Stimulated activated CD8-positive, alpha-beta memory T cell treated with anti-CD3 and anti-CD28 coated beads, Interleukin-2, amount 100 ng/mL, for 48 hours (primary cell): ENCODE measurements at regions not wholly inside any gene's neighbourhood (a gene's known extent, or its start where the extent isn't known, plus 50 kb on each side); places are given as distances from the start of the nearest gene placed in this dataset.

Source experiments
- DNase-seq, 2 donors: peaks; one replicate each; pipeline ENCODE4 v3.0.0-alpha.2; 2020; ENCODE audit warnings: low read depth in 2 of 2

DNA sequence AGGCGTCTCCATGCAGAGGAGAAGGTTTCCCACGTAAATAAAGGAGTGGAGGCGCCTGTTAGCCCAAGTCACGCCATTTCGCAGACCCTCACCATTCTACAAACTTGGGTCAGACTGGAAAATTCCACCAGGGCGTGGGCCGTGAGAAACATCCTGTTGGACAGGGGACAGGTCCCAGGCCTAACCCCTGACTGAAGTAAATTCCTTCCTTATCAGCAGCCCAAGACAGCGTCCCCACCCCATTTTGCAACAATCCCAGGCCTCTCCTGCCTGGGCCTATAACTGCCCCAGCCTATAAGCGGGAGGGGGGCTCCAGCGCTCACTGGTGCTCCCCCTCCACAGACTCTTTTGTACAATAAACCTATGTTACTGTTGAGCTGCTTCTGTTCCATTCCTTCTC, 57.3 kb upstream of the CBLN2 start:
- DNase-seq, result no peak
